ENCODE measurements at regions not wholly inside any gene's neighbourhood (a gene's known extent, or its start where the extent isn't known, plus 50 kb on each side); places are given as distances from the start of the nearest gene placed in this dataset.

- FAIRE-seq (no peak), DNase-seq (ENCODE audit: insufficient read length, low spot score) (no peak)
- TF ChIP-seq, protein P1, sequence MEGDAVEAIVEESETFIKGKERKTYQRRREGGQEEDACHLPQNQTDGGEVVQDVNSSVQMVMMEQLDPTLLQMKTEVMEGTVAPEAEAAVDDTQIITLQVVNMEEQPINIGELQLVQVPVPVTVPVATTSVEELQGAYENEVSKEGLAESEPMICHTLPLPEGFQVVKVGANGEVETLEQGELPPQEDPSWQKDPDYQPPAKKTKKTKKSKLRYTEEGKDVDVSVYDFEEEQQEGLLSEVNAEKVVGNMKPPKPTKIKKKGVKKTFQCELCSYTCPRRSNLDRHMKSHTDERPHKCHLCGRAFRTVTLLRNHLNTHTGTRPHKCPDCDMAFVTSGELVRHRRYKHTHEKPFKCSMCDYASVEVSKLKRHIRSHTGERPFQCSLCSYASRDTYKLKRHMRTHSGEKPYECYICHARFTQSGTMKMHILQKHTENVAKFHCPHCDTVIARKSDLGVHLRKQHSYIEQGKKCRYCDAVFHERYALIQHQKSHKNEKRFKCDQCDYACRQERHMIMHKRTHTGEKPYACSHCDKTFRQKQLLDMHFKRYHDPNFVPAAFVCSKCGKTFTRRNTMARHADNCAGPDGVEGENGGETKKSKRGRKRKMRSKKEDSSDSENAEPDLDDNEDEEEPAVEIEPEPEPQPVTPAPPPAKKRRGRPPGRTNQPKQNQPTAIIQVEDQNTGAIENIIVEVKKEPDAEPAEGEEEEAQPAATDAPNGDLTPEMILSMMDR (IDR thresholded peaks at IDR 0.05; ENCODE audit: insufficient read depth, missing control alignments) = no peak
Measured at GRCh38 chr20:48147311-48147710, 362.0 kb upstream of the SULF2 start.

DNA sequence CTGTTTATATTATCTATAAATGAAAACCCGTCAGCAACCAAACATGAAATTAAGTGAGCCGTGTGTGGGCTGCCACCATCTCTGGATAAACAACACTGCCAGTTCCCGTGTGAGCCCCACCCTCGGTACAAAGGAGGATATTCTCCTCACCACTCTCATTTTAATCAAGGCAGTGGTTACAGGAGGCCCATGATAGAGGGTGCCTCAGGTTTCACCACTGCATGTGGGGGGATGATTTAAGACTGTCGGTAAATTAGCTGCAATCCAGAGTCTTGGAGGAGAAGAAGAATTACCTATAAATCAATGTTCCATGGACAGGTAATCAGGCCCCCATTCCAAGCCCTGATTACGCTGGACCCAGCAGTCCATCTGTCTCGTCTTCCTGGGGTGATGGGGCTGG, 361.6 kb upstream of the SULF2 start:
- DNase-seq (ENCODE audit: insufficient read length, low spot score) = no peak
- FAIRE-seq = no peak
- TF ChIP-seq, protein P1 (IDR thresholded peaks at IDR 0.05; ENCODE audit: insufficient read depth, missing control alignments) = no peak

DNA sequence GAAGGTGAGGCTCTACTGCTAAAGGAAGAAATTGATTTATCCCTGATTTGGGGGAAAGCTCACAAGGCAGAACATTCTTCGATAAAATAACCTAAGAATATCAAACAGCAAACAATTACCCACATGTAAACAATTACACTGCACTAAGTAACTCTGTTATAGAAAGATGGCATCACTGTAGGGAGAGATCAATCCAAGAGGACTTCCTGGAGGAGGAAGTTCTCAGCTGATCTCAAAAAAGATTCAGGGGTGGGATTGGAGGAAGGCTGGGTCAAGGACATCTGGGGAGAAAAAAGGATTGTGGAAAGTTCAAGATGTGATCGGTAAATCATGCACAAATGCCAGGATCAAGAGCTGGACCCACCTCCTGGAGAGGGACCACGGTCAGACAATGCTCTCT, 361.0 kb upstream of the SULF2 start:
- FAIRE-seq (no peak), DNase-seq (ENCODE audit: insufficient read length, low spot score) (no peak)
- TF ChIP-seq, protein P1 (IDR thresholded peaks at IDR 0.05; ENCODE audit: insufficient read depth, missing control alignments) = no peak

DNA sequence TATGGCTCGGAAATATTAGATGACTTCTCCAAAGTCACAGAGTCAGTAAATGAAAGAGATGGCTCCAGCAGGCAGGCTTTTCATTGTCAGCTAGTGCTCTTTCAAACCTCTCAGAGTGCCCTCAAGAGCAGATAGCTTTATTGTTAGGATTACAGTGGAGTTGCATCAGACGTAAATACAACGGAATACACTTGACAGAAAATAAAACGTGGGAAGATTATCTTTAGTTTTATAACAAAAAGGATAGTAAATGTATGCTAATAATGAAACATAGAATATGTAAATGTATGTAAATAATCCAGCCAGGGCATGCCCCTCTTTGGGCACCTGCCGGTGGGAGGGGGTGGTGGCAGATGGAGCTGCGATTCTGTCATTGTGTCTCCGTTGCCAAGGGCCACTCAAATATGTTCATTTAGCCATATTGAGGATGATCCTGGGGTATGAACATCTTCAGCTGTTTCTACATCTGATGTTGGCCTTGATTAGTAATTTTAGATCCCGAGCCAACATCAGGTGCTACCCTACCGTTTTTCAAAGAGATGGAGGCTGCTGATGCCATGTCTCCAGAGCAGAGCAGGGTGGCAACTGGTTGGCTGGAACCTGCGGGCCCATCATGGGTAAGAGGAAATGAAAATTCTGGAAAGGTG, 358.3 kb upstream of the SULF2 start:
- DNase-seq (ENCODE audit: insufficient read length, low spot score) (no peak), FAIRE-seq (no peak)
- TF ChIP-seq, protein P1 (IDR thresholded peaks at IDR 0.05; ENCODE audit: insufficient read depth, missing control alignments) = no peak

- DNase-seq (ENCODE audit: insufficient read length, low spot score) = no peak
- TF ChIP-seq, protein P1 (IDR thresholded peaks at IDR 0.05; ENCODE audit: insufficient read depth, missing control alignments) = no peak
- no peak for FAIRE-seq
Measured at GRCh38 chr20:48142516-48142773, 357.2 kb upstream of the SULF2 start.

- FAIRE-seq (no peak), DNase-seq (ENCODE audit: insufficient read length, low spot score) (no peak)
- TF ChIP-seq, protein P1 (IDR thresholded peaks at IDR 0.05; ENCODE audit: insufficient read depth, missing control alignments) = no peak
Measured at GRCh38 chr20:48141660-48142515, 356.6 kb upstream of the SULF2 start.
